ENCODE measurements at regions not wholly inside any gene's neighbourhood (a gene's known extent, or its start where the extent isn't known, plus 50 kb on each side); places are given as distances from the start of the nearest gene placed in this dataset.
A peak's percentile ranks its signal among the peaks of the same experiment; 100 is the strongest.

GRCh38 chr2:158740127-158740526 is 55.0 kb upstream of the DAPL1 start:
- dilution Hi-C loops (cut with HindIII; ENCODE audit: low sequenced_read_pairs, unreplicated experiment): no loop called here
- no peak overlapping the region for H3K56ac ChIP-seq (ENCODE audit: extremely low read depth, insufficient read depth, low read length)
- no peak overlapping the region for H2AK9ac ChIP-seq (replicated peaks; ENCODE audit: low read depth, low read length, poor library complexity)
- no peak overlapping the region for H3K18ac ChIP-seq (ENCODE audit: low read depth, low read length)
- in situ Hi-C loops (cut with MboI; ENCODE audit: low sequenced_read_pairs): loop anchor here (10.0 kb wide), 1 partner anchor 285 kb away; the partner anchor contains the start of genes CCDC148 and PKP4
- no TSS peak for BruUV-seq (replicated peaks)
- H3K4me3 ChIP-seq (ENCODE audit: insufficient read depth, low read depth, low read length): no peak overlapping the region
- H3K4me1 ChIP-seq (ENCODE audit: control insufficient read depth, insufficient read depth, low read length): no peaks in the 10 kb centered on the region
- no peak overlapping the region; the same call in 1 of the 2 replicates for H2BK20ac ChIP-seq (ENCODE audit: low read depth, low read length)
- no peak for TF ChIP-seq ELK1 (IDR thresholded peaks at IDR 0.05; ENCODE audit: borderline replicate concordance, low read depth, low read length)
- TF ChIP-seq USF2 (IDR thresholded peaks at IDR 0.05; ENCODE audit: low read depth, low read length): no peak
- ChIA-PET POLR2A (ENCODE audit: unreplicated experiment) (no interaction called here), CTCF (interaction anchor here (0.9 to 1.7 kb wide), 4 partner anchors 13 to 96 kb away, joined by 3 to 4 read pairs (median 4); no protein-coding TSS in a partner anchor)
- no peak overlapping the region for H2AK5ac ChIP-seq (ENCODE audit: low read depth, low read length)
- no peak overlapping the region for H2BK120ac ChIP-seq (ENCODE audit: low read depth, low read length)
- intact Hi-C loops (cut with micrococcal nuclease): no loop called here
- H4K8ac ChIP-seq (ENCODE audit: low read depth in 2 of 2, low read length in 2 of 2): no peak overlapping the region
- H4K91ac ChIP-seq (ENCODE audit: insufficient read depth, low read depth, low read length): no peak overlapping the region
- H3K9me3 ChIP-seq (ENCODE audit: control insufficient read depth, insufficient read depth, low read length): no peaks in the 10 kb centered on the region
- no peaks in the 10 kb centered on the region for H3K9me1 ChIP-seq (ENCODE audit: insufficient read depth, low read length)
- peaks cover 32% of the 10 kb centered on the region for H3K27me3 ChIP-seq (ENCODE audit: control insufficient read depth, insufficient read depth, low read length)
- no peak overlapping the region for H3K27ac ChIP-seq (ENCODE audit: insufficient read depth, low read length)
- H4K5ac ChIP-seq (ENCODE audit: low read depth, low read length): no peak overlapping the region
- no peak overlapping the region for H2BK15ac ChIP-seq (ENCODE audit: low read depth, low read length)
- no peaks in the 10 kb centered on the region for H4K20me1 ChIP-seq (ENCODE audit: insufficient read depth, low read length)
- H2BK5ac ChIP-seq (ENCODE audit: low read depth, low read length, poor library complexity, severe bottlenecking): no peak overlapping the region
- H3K9ac ChIP-seq (ENCODE audit: low read depth, low read length): no peak overlapping the region
- no peak overlapping the region for H3K14ac ChIP-seq (replicated peaks; ENCODE audit: low read depth, low read length)
- H2AFZ ChIP-seq (replicated peaks; ENCODE audit: low read length, poor library complexity): peak overlapping the region; percentile 4
- DNase-seq (peak; percentile 37), ATAC-seq (ENCODE audit: low read depth) (0 out of 2 replicates have a peak, but pooled peaks have one; percentile 14)
- WGBS, 2 experiments (ENCODE audit: extremely low coverage in 2 of 2, insufficient read length in 1 of 2): no CpG with 5 or more reads among the region's 5 CpGs
- no peaks in the 10 kb centered on the region for H3K36me3 ChIP-seq (ENCODE audit: control insufficient read depth, insufficient read depth, low read length)
- no peak overlapping the region for H3K4me2 ChIP-seq (ENCODE audit: low read depth, low read length)
- H3K23ac ChIP-seq (ENCODE audit: low read depth, low read length): no peak overlapping the region
- no peak overlapping the region for H3K4ac ChIP-seq (ENCODE audit: low read depth, low read length)
- no peaks in the 10 kb centered on the region for H3K79me1 ChIP-seq (ENCODE audit: low read depth in 1 of 2, low read length in 2 of 2)
